ENCODE measurements at regions not wholly inside any gene's neighbourhood (a gene's known extent, or its start where the extent isn't known, plus 50 kb on each side); places are given as distances from the start of the nearest gene placed in this dataset.

DNA sequence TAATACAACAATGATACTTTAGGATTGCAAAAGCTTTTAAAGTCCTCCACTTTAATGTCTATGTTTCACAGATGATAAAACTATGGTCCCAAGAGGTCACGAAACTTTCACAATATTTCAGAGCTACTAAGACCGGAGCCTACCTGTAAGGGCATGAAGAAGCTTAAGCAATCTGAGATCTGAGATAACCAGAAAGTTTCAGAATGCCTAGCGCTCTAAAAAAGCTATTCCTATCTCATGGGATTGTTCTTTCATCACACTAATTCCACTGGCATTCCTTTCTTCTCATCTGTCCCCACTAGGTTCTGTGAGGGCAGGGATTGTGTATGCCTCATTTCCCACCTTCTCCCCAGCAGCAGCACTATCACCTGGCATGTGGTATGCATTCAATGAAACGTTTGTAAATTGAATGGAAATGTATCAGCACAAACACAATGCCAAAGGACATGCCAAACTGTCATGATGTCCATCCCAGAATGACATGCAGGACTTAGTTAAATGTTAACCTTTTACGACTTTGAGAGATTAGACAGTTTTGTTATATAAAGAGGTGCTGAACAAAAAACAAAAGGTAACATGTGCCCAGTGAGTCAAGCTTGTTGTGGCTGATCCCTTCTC, 104.7 kb upstream of the NR2F2 start (continued):
- TF ChIP-seq, protein P1, sequence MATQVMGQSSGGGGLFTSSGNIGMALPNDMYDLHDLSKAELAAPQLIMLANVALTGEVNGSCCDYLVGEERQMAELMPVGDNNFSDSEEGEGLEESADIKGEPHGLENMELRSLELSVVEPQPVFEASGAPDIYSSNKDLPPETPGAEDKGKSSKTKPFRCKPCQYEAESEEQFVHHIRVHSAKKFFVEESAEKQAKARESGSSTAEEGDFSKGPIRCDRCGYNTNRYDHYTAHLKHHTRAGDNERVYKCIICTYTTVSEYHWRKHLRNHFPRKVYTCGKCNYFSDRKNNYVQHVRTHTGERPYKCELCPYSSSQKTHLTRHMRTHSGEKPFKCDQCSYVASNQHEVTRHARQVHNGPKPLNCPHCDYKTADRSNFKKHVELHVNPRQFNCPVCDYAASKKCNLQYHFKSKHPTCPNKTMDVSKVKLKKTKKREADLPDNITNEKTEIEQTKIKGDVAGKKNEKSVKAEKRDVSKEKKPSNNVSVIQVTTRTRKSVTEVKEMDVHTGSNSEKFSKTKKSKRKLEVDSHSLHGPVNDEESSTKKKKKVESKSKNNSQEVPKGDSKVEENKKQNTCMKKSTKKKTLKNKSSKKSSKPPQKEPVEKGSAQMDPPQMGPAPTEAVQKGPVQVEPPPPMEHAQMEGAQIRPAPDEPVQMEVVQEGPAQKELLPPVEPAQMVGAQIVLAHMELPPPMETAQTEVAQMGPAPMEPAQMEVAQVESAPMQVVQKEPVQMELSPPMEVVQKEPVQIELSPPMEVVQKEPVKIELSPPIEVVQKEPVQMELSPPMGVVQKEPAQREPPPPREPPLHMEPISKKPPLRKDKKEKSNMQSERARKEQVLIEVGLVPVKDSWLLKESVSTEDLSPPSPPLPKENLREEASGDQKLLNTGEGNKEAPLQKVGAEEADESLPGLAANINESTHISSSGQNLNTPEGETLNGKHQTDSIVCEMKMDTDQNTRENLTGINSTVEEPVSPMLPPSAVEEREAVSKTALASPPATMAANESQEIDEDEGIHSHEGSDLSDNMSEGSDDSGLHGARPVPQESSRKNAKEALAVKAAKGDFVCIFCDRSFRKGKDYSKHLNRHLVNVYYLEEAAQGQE (IDR thresholded peaks at IDR 0.05; ENCODE audit: low read depth, low read length): no peak

DNA sequence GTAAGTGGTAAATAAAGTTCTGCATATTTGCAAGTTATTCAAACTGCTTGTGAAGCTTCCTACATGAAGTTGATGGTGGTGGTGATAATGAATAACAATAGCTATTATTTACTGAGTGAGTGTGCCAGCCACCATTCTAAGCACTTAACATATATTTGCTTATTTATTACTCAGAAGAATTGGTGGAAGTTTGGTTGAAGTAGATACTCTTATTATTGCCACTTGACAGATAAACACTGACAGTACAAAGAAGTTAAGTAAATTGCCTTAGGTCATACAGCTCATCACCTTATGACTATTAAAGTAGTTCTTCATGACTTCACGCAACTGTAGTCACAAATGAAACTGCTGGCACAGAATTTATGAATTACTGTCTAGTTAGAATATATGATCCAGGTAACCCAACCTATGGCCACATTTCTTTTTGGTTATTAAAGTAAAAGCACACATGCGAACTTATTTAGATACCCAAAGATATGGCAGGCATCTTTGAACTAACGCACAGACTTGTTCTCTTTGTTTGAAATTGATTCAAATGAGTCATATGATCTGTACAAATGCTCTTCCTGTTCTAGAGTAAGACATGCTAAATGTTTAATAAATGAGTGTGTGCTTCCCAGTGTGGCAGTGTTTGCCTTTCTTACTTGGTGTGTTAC, 99.8 kb upstream of the NR2F2 start:
- no peaks in the 10 kb centered on the region for H3K9me2 ChIP-seq
- H3K4me2 ChIP-seq: no peak overlapping the region
- H2AFZ ChIP-seq (ENCODE audit: low read depth): no peak overlapping the region
- H4K20me1 ChIP-seq (ENCODE audit: insufficient read depth): no peaks in the 10 kb centered on the region
- H3K27ac ChIP-seq (ENCODE audit: low read depth in 2 of 2, low read length in 1 of 2): no peak overlapping the region
- H3K79me2 ChIP-seq (ENCODE audit: insufficient read depth): no peaks in the 10 kb centered on the region
- 5% methylated on average over 3 of the region's 3 CpGs for WGBS (ENCODE audit: low lambda C conversion rate)
- no peak for TF ChIP-seq GABPA (IDR thresholded peaks at IDR 0.05; ENCODE audit: low read depth)
- H3K4me3 ChIP-seq (ENCODE audit: low read depth in 2 of 2, low read length in 1 of 2): no peak overlapping the region
- no peaks in the 10 kb centered on the region for H3K27me3 ChIP-seq (ENCODE audit: insufficient read depth)
- H3F3A ChIP-seq (replicated peaks; ENCODE audit: insufficient read depth): no peaks in the 10 kb centered on the region
- DNase-seq: no peak
- no peaks in the 10 kb centered on the region for H3K9me3 ChIP-seq
- no peaks in the 10 kb centered on the region for H3K36me3 ChIP-seq (replicated peaks in 1 of 2; ENCODE audit: control insufficient read depth in 1 of 2, insufficient read depth in 2 of 2, low read length in 1 of 2)
- POLR2A ChIA-PET: no interaction called here
- H3K4me1 ChIP-seq (ENCODE audit: control insufficient read depth in 1 of 2, insufficient read depth in 2 of 2, low read depth in 1 of 2, low read length in 1 of 2): no peaks in the 10 kb centered on the region; a peak in 1 of 4 replicates
- CTCF ChIA-PET: no interaction called here
- no peak overlapping the region for H3K9ac ChIP-seq

DNA sequence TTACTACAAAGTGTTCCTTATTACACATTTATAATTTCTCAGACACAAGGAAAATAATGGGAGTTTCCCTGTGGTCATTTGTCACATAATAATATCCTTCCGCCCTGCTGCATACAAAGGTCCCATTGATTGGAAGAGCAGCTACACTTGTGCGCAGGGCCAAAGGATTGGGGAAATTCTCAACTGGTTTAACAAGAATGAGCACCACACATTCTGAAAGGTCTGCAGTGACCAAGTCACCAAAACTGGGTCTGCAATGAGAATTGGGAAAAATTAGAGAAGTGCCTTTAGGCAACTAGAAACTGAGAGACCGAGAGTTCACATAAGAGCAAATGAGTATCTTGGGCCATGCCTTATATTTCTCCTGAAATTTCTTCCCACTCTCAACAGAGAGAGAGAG, 98.2 kb upstream of the NR2F2 start:
- 57% methylated on average over 3 of the region's 3 CpGs for WGBS (ENCODE audit: low lambda C conversion rate)
- CTCF ChIA-PET: no interaction called here
- Histone ChIP-seq H3K36me3 (replicated peaks in 1 of 2; ENCODE audit: control insufficient read depth in 1 of 2, insufficient read depth in 2 of 2, low read length in 1 of 2) (no peaks in the 10 kb centered on the region), H3K79me2 (ENCODE audit: insufficient read depth) (no peaks in the 10 kb centered on the region), H3K27ac (ENCODE audit: low read depth in 2 of 2, low read length in 1 of 2) (no peak overlapping the region), H3K9me3 (no peaks in the 10 kb centered on the region), H3F3A (replicated peaks; ENCODE audit: insufficient read depth) (no peaks in the 10 kb centered on the region), H2AFZ (ENCODE audit: low read depth) (no peak overlapping the region), H3K4me2 (no peak overlapping the region), H3K4me1 (ENCODE audit: control insufficient read depth in 1 of 2, insufficient read depth in 2 of 2, low read depth in 1 of 2, low read length in 1 of 2) (no peaks in the 10 kb centered on the region; a peak in 1 of 4 replicates), H4K20me1 (ENCODE audit: insufficient read depth) (no peaks in the 10 kb centered on the region), H3K9me2 (no peaks in the 10 kb centered on the region), H3K27me3 (ENCODE audit: insufficient read depth) (no peaks in the 10 kb centered on the region), H3K4me3 (ENCODE audit: low read depth in 2 of 2, low read length in 1 of 2) (no peak overlapping the region), H3K9ac (no peak overlapping the region)
- POLR2A ChIA-PET: no interaction called here
- no peak for DNase-seq
- no peak for TF ChIP-seq FOSL2 (IDR thresholded peaks at IDR 0.05; ENCODE audit: borderline replicate concordance, low read depth)
- TF ChIP-seq NRF1 (IDR thresholded peaks at IDR 0.05; ENCODE audit: low read depth, low read length): no peak
- no peak for TF ChIP-seq YY1 (IDR thresholded peaks at IDR 0.05; ENCODE audit: low read depth)
- TF ChIP-seq, protein P2, sequence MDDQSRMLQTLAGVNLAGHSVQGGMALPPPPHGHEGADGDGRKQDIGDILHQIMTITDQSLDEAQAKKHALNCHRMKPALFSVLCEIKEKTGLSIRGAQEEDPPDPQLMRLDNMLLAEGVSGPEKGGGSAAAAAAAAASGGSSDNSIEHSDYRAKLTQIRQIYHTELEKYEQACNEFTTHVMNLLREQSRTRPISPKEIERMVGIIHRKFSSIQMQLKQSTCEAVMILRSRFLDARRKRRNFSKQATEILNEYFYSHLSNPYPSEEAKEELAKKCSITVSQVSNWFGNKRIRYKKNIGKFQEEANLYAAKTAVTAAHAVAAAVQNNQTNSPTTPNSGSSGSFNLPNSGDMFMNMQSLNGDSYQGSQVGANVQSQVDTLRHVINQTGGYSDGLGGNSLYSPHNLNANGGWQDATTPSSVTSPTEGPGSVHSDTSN (IDR thresholded peaks at IDR 0.05): no peak
- TF ChIP-seq, protein P3, sequence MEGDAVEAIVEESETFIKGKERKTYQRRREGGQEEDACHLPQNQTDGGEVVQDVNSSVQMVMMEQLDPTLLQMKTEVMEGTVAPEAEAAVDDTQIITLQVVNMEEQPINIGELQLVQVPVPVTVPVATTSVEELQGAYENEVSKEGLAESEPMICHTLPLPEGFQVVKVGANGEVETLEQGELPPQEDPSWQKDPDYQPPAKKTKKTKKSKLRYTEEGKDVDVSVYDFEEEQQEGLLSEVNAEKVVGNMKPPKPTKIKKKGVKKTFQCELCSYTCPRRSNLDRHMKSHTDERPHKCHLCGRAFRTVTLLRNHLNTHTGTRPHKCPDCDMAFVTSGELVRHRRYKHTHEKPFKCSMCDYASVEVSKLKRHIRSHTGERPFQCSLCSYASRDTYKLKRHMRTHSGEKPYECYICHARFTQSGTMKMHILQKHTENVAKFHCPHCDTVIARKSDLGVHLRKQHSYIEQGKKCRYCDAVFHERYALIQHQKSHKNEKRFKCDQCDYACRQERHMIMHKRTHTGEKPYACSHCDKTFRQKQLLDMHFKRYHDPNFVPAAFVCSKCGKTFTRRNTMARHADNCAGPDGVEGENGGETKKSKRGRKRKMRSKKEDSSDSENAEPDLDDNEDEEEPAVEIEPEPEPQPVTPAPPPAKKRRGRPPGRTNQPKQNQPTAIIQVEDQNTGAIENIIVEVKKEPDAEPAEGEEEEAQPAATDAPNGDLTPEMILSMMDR (IDR thresholded peaks at IDR 0.05): no peak
- no peak for TF ChIP-seq SMC3 (IDR thresholded peaks at IDR 0.05; ENCODE audit: low read depth, low read length)
- TF ChIP-seq, protein P4, sequence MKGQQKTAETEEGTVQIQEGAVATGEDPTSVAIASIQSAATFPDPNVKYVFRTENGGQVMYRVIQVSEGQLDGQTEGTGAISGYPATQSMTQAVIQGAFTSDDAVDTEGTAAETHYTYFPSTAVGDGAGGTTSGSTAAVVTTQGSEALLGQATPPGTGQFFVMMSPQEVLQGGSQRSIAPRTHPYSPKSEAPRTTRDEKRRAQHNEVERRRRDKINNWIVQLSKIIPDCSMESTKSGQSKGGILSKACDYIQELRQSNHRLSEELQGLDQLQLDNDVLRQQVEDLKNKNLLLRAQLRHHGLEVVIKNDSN (IDR thresholded peaks at IDR 0.05; ENCODE audit: borderline replicate concordance, low read depth): no peak
- no peak for TF ChIP-seq POLR2AphosphoS5 (IDR thresholded peaks at IDR 0.05; ENCODE audit: low read depth, low read length)
- no peak for TF ChIP-seq EZH2phosphoT487 (IDR thresholded peaks at IDR 0.05; ENCODE audit: borderline replicate concordance, low read depth)
- no peak for TF ChIP-seq GABPA (IDR thresholded peaks at IDR 0.05; ENCODE audit: low read depth)
- TF ChIP-seq, protein P1 (IDR thresholded peaks at IDR 0.05; ENCODE audit: low read depth, low read length): no peak
- TF ChIP-seq, protein P5, sequence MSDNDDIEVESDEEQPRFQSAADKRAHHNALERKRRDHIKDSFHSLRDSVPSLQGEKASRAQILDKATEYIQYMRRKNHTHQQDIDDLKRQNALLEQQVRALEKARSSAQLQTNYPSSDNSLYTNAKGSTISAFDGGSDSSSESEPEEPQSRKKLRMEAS (IDR thresholded peaks at IDR 0.05; ENCODE audit: low read depth): no peak
